ENCODE measurements at regions not wholly inside any gene's neighbourhood (a gene's known extent, or its start where the extent isn't known, plus 50 kb on each side); places are given as distances from the start of the nearest gene placed in this dataset.

DNA sequence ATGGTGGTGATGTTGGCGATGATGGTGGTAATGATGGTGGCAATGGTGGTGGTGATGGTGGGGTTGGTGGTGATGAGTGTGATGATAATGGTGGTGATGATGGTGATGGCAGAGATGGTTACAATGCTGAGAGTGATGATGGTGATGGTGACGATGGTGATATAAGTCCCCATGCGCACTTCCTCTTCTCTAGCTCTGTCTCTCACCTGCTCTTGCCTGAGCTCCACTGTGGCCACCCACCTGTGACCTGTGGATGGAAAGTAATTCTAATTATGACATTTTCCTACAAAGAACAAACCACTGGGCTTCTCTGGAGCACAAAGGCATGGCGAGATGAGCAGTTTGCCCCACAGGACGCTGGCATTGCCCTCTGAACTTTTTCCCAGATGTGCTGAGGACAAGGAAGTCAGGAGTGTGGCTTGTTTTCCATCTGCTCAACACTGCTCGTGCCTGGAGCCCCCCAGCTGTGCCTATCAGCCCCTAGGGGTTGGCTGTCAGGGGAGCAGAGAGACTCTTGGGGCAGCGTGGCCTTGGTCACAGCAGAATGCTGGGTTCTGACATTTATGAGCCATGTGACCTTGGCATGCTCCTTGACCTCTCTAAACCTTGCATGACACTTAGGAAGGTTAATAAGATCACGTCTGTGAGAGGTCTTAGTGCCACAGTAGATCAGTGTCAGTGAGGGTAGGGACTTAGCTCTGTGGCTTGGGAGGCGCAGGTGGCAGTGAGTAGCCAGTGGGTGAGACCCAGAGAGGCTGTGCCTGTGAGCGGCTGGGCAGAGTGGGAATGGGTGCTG is 68.4 kb downstream of the RRM2 start:
- FAIRE-seq (no peak), DNase-seq (ENCODE audit: insufficient read length, low spot score) (no peak)
- TF ChIP-seq POLR2A (IDR thresholded peaks at IDR 0.05; ENCODE audit: low read depth, low read length) (no peak), POLR2AphosphoS5 (IDR thresholded peaks at IDR 0.05; ENCODE audit: low read depth, low read length) (no peak), TAF1 (IDR thresholded peaks at IDR 0.05; ENCODE audit: low read depth, low read length) (no peak), SPI1 (IDR thresholded peaks at IDR 0.05; ENCODE audit: low read depth, low read length) (peak; percentile 38; the same call in 1 of the 2 replicates), PAX5 (IDR thresholded peaks at IDR 0.05; ENCODE audit: insufficient read depth, low read length, severe bottlenecking) (no peak), POU2F2 (IDR thresholded peaks at IDR 0.05; ENCODE audit: low read depth, low read length) (no peak)

- TF ChIP-seq POLR2A (IDR thresholded peaks at IDR 0.05; ENCODE audit: low read depth, low read length) (no peak), SPI1 (IDR thresholded peaks at IDR 0.05; ENCODE audit: low read depth, low read length) (no peak), TAF1 (IDR thresholded peaks at IDR 0.05; ENCODE audit: low read depth, low read length) (no peak)
These were observed 69.0 kb downstream of the RRM2 start for GRCh38 chr2:10191554-10191953.

DNA sequence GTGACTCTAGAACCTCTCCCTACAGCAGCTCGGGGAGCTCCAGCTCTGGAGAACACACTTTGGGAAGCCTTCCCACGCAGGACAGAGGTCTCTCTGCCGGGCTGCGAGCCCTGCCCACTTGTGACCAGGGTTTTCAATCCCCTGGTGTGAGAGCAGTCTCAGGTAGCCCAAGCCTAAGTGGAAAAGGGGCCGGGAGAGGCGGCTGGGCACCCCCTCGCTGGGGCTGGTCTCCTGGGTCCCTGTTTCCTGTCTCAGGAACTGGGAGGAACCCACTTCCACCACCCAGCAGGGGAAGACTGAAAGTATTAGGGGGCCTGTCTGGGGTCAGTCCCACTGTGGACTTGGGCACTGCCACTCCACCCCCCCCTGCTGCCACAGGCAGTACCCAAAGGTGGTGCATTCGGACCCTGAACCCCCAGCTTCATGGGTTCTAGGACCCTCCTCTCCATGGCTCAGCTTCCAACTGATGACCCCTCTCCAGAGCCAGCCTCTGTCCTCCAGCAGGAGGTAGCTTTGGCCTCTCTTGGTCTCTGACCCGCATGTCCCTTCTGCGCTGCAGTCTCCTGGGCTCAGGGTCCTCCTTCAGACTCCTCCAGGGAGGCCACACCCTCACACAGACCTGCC is 70.0 kb downstream of the RRM2 start:
- TF ChIP-seq PAX5 (IDR thresholded peaks at IDR 0.05; ENCODE audit: insufficient read depth, low read length, severe bottlenecking) (no peak), SPI1 (IDR thresholded peaks at IDR 0.05; ENCODE audit: low read depth, low read length) (no peak), POLR2A (IDR thresholded peaks at IDR 0.05; ENCODE audit: low read depth, low read length) (no peak), POU2F2 (IDR thresholded peaks at IDR 0.05; ENCODE audit: low read depth, low read length) (no peak), TAF1 (IDR thresholded peaks at IDR 0.05; ENCODE audit: low read depth, low read length) (no peak), POLR2AphosphoS5 (IDR thresholded peaks at IDR 0.05; ENCODE audit: low read depth, low read length) (no peak)
- DNase-seq (ENCODE audit: insufficient read length, low spot score) (no peak), FAIRE-seq (no peak)

More at GRCh38 chr2:10191554-10191953, 69.0 kb downstream of the RRM2 start:
- DNase-seq (ENCODE audit: insufficient read length, low spot score), result no peak
- no peak for FAIRE-seq

DNA sequence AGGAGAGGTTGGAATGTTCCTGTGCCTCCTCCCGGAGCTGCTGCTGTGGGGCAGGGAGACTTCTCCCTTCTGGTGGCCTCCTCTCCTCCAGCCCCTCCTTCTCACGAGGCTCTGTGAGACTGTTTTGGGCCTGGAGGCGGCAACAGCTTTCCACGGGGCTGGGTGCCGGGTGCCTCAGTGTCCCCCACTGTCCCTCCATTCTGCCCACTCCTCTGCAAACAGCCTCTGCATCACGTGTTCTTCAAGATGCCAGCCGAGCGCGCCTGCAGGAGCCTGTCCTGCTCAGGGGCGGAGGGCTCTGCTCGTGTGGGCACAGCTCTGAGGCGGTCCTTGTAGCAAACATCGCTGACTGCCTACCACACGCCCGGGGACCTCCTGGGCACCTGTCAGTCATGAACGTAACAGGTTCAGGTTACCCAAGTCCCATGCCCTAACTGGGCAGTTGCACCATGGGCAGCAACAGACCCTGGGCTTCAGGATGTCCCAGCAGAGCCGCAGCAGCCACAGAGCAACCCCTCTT is 70.8 kb downstream of the RRM2 start:
- TF ChIP-seq SPI1 (IDR thresholded peaks at IDR 0.05; ENCODE audit: low read depth, low read length) (no peak), PAX5 (IDR thresholded peaks at IDR 0.05; ENCODE audit: insufficient read depth, low read length, severe bottlenecking) (no peak), POU2F2 (IDR thresholded peaks at IDR 0.05; ENCODE audit: low read depth, low read length) (no peak), TAF1 (IDR thresholded peaks at IDR 0.05; ENCODE audit: low read depth, low read length) (no peak), POLR2AphosphoS5 (IDR thresholded peaks at IDR 0.05; ENCODE audit: low read depth, low read length) (no peak), POLR2A (IDR thresholded peaks at IDR 0.05; ENCODE audit: low read depth, low read length) (no peak)
- FAIRE-seq (no peak), DNase-seq (ENCODE audit: insufficient read length, low spot score) (no peak)

DNA sequence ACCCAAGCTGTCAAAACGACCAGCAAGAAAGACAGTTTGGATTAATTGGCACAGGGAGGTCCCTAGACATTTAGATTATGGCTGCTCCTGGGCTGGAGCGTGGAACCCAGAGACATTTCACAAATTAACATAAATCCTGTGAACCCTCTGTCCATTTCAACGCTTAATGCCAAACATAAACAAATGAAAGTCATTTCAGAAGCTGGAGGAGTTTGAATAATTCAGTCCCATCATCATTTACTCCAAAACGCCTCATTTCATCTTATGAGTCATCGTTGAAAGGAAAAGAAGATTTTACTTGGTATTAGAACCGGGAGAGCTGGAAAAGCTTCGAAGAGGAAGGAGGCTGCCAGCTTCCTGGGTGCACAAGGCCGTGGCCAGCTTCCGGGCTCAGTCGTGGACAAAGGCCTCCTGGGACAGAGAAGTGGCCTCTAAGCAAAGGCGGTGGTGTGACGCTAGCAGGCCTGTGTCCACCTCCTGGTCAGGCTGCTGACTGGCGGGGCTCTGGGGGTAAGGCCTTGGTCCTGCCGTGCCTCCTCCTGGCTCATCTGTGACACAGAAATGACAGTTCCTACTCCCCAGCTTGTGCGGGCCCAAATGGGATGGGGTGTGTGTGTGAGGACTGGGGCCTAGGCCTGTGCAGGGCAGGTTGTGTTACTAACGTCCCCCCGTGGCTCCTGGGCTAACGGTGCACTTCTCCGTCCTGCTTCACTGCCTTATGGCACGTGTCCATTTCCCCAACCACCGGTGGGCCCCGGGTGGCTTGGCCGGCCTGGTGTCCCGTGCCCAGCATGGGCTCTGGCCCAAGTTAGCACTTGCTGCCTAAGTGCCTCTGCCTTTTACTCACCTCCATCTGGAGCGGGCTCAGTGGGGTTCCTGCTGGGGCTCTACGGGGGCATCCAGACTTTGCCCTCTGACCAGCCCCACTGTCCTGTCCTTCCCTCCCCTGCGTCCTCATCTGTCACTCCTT is 71.6 kb downstream of the RRM2 start:
- no peak for TF ChIP-seq POLR2A (IDR thresholded peaks at IDR 0.05; ENCODE audit: low read depth, low read length)
- TF ChIP-seq TAF1 (IDR thresholded peaks at IDR 0.05; ENCODE audit: low read depth, low read length), result no peak
- TF ChIP-seq SPI1 (IDR thresholded peaks at IDR 0.05; ENCODE audit: low read depth, low read length), result no peak
- no peak for TF ChIP-seq PAX5 (IDR thresholded peaks at IDR 0.05; ENCODE audit: insufficient read depth, low read length, severe bottlenecking)
- no peak for TF ChIP-seq POU2F2 (IDR thresholded peaks at IDR 0.05; ENCODE audit: low read depth, low read length)
- no peak for TF ChIP-seq POLR2AphosphoS5 (IDR thresholded peaks at IDR 0.05; ENCODE audit: low read depth, low read length)
- DNase-seq (ENCODE audit: insufficient read length, low spot score) (no peak), FAIRE-seq (no peak)

DNA sequence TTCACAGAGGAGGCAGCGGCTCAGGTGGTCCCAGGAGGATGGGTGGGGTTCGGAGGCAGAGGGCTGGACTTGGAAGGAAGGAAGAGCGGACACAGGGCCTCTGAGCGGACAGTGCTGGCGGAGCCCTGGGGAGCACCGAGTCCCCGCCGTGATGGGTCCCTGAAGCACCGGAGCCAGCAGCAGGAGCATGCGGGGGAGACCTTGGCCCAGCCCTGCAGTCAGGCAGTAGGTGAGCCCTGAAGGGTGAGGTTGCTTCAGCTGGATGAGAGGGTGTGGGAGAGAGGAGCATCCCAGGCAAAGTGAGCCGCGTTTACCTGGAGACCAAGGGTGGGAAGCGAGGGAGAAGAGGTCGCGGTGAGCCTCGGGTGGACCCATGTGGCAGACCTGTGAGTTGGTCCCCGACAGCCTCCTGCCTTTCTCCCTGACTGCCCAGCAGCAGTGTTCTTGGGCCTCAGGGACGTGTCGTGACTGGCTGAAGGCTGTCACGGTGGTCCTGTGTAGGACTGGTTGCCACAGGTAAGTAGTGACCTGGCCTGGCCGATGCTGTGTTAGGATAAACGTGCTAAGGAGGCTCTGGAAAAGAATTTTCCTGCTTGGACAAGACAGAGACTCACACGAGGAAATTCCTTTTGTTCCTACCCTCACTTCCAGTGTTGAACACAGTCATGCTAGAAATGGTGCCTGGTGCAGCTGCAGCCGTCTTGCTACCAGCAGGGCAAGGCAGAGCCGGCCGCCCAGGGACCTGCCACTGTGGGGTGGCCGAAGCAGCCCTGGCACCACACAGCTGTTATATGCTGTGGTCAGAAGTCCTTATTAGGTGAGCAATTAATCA is 73.0 kb downstream of the RRM2 start:
- no peak for DNase-seq (ENCODE audit: insufficient read length, low spot score)
- no peak for FAIRE-seq
- TF ChIP-seq POU2F2 (IDR thresholded peaks at IDR 0.05; ENCODE audit: low read depth, low read length), result no peak
- TF ChIP-seq POLR2A (IDR thresholded peaks at IDR 0.05; ENCODE audit: low read depth, low read length), result no peak
- TF ChIP-seq SPI1 (IDR thresholded peaks at IDR 0.05; ENCODE audit: low read depth, low read length), result no peak
- no peak for TF ChIP-seq TAF1 (IDR thresholded peaks at IDR 0.05; ENCODE audit: low read depth, low read length)
- TF ChIP-seq POLR2AphosphoS5 (IDR thresholded peaks at IDR 0.05; ENCODE audit: low read depth, low read length), result no peak
- TF ChIP-seq PAX5 (IDR thresholded peaks at IDR 0.05; ENCODE audit: insufficient read depth, low read length, severe bottlenecking), result no peak

DNA sequence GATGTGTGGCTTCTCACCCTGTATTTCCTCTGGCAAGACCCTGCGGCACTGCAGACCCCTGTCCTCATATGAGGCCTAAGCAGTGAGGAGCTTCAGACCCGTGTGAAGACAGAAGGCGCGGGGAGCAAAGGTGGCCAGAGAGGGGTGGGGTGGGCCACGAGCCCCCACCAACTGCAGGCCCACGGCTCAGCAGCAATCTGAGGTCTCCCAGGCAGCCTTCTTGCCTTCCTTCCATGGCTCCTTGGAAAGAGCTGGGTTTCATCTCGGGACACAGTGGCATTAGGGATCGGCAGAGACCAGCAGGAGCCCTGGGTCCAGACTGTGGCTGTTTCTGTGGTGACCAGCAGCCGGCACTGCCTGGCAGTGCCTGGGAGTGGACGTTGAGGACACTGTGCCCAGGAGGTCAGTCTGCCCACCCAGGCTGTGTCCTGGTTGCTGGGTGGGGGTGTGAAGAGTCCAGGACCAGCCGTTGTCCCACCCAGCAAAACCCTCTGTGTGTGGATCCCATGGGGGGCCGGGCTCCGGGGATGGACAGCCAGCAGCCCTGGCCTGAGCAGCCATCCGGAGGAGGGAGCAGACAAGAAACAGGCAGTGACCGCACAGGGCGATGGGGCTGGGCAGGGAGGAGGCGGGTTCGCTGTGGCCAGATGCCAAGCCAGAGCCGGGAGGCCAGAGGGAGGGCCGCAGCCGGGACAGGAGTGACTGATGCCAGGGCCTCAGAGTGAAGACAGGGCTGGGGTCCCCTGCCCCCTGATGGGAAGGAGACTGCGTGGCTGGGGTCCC is 73.8 kb downstream of the RRM2 start:
- no peak for TF ChIP-seq POU2F2 (IDR thresholded peaks at IDR 0.05; ENCODE audit: low read depth, low read length)
- TF ChIP-seq SPI1 (IDR thresholded peaks at IDR 0.05; ENCODE audit: low read depth, low read length), result no peak
- TF ChIP-seq TAF1 (IDR thresholded peaks at IDR 0.05; ENCODE audit: low read depth, low read length), result no peak
- no peak for TF ChIP-seq POLR2AphosphoS5 (IDR thresholded peaks at IDR 0.05; ENCODE audit: low read depth, low read length)
- TF ChIP-seq PAX5 (IDR thresholded peaks at IDR 0.05; ENCODE audit: insufficient read depth, low read length, severe bottlenecking), result no peak
- no peak for TF ChIP-seq POLR2A (IDR thresholded peaks at IDR 0.05; ENCODE audit: low read depth, low read length)
- DNase-seq (ENCODE audit: insufficient read length, low spot score) (no peak), FAIRE-seq (no peak)
